Left ventricle myocardium inferior (tissue), 1 donor: ENCODE measurements at regions not wholly inside any gene's neighbourhood (a gene's known extent, or its start where the extent isn't known, plus 50 kb on each side); places are given as distances from the start of the nearest gene placed in this dataset.

ENCODE experiments used
- DNase-seq: peaks from one replicate; pipeline ENCODE4 v3.0.0-alpha.2; 2020
- H3K27ac ChIP-seq: fragments of 200-600 bp; replicated peaks from 2 replicates; pipeline ENCODE4 v1.8.0; 2021
- H3K27me3 ChIP-seq: fragments of 200-600 bp; 2 replicates; pipeline ENCODE4 v1.8.0; 2021; ENCODE audit warnings: low read depth
- H3K36me3 ChIP-seq: fragments of 200-600 bp; 2 replicates; pipeline ENCODE4 v1.8.0; 2021
- H3K4me1 ChIP-seq: fragments of 200-600 bp; 2 replicates; pipeline ENCODE4 v1.8.0; 2021
- H3K4me3 ChIP-seq: fragments of 200-600 bp; 2 replicates; pipeline ENCODE4 v1.8.0; 2021; ENCODE audit warnings: mild to moderate bottlenecking, moderate library complexity
- H3K9me3 ChIP-seq: fragments of 200-600 bp; replicated peaks from 2 replicates; pipeline ENCODE4 v1.8.0; 2021
- intact Hi-C: fragments of 100-400 bp; cut with micrococcal nuclease; formaldehyde crosslinking; loops from one replicate; pipeline ENCODE4 v1.11.0; 2022
- TF ChIP-seq, protein P1 (sequence below): fragments of 200-600 bp; IDR thresholded peaks from 2 replicates; pipeline ENCODE4 v1.8.0; 2021; ENCODE audit warnings: antibody characterized with exemption, mild to moderate bottlenecking, borderline replicate concordance
- donor health status: DM: no; HTN: yes; CAD: no; lungs with severe emphysema.

DNA sequence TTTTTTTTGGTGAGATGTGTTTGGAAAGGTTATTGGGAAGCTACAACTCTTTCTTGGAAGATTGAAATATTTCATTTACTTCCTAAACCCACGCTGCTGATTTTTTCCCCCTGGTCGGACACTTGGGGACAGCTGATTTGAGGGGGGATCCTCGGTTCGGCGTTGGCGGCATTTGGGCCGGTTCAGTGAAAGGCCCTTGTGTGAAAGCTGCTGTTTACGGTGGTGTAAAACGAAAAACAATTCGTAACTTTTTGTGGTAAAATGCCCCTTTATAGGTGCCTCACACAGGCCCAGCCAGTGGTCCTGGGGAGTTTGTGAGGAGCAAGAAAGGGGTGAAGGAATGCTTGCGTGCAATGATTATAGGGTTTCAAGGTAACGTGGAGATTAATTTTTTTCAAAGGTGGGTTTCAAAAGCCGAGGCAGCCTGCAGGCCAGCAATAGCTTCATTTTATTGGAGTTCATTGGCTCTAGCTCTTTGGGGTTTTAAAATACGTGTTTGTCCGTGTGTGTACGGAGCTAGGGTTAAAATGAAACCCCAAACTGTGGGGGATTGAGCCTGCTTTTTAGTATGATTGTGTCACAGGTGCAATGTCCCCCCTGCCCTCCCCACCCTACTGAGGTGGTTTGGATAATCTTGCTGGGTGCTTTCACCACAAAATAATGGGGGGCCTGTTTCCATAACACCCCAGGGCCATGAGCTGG, 77.2 kb upstream of the PPARA start:
- peak; percentile 8 for DNase-seq
- peak overlapping the region; percentile 96 for H3K4me3 ChIP-seq
- intact Hi-C loops = no loop called here
- TF ChIP-seq, protein P1, sequence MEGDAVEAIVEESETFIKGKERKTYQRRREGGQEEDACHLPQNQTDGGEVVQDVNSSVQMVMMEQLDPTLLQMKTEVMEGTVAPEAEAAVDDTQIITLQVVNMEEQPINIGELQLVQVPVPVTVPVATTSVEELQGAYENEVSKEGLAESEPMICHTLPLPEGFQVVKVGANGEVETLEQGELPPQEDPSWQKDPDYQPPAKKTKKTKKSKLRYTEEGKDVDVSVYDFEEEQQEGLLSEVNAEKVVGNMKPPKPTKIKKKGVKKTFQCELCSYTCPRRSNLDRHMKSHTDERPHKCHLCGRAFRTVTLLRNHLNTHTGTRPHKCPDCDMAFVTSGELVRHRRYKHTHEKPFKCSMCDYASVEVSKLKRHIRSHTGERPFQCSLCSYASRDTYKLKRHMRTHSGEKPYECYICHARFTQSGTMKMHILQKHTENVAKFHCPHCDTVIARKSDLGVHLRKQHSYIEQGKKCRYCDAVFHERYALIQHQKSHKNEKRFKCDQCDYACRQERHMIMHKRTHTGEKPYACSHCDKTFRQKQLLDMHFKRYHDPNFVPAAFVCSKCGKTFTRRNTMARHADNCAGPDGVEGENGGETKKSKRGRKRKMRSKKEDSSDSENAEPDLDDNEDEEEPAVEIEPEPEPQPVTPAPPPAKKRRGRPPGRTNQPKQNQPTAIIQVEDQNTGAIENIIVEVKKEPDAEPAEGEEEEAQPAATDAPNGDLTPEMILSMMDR = no peak
- peaks cover 15% of the 10 kb centered on the region for H3K36me3 ChIP-seq
- peaks cover 86% of the 10 kb centered on the region for H3K4me1 ChIP-seq
- no peaks in the 10 kb centered on the region for H3K27me3 ChIP-seq
- H3K9me3 ChIP-seq = no peaks in the 10 kb centered on the region
- peak overlapping the region; percentile 100 for H3K27ac ChIP-seq

DNA sequence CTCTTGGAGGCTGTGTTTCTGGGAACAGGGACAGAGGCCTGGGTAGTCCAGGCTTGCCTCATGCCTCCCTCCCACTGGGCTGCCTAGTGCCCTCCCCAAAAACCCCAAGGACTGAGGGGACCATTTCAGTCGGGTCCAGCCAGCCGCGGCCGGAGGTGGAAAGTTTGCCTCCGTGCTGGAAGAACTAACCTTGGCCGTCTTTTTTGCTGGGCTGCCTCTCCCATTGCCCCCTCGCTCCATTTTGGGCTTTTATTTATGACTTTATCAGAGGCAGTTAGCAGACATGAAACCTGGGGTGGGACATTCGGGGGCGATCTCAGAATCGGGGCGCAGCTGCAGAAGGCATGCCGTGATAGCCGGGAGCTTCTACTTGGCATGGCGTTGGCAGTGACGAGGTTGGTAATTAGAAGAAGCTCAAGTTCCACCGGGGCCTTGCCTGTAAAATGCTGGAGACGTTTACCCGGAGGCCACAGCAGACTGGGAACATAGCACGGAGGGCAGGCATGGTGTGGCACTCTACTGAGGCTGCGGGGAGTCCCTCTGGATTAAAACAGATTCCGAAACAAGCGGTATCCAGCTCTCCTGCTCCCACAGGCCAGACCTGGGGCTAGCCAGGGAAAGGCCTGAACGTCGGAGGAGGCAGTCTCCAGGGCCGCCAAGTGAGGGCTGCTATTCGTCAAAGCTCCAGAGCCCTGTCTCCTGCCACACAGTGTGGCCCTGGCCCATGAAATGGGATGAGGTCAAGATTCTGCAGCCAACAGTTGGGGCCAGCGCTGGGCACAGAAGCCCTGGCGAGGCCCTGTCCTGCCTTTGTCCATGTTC, 76.4 kb upstream of the PPARA start:
- Histone ChIP-seq H3K4me1 (peaks cover 86% of the 10 kb centered on the region), H3K27me3 (no peaks in the 10 kb centered on the region), H3K9me3 (no peaks in the 10 kb centered on the region), H3K4me3 (peak overlapping the region; percentile 96), H3K36me3 (peaks cover 15% of the 10 kb centered on the region), H3K27ac (peak overlapping the region; percentile 100)
- intact Hi-C loops = no loop called here
- peak; percentile 44 for DNase-seq
- TF ChIP-seq, protein P1 = no peak

DNA sequence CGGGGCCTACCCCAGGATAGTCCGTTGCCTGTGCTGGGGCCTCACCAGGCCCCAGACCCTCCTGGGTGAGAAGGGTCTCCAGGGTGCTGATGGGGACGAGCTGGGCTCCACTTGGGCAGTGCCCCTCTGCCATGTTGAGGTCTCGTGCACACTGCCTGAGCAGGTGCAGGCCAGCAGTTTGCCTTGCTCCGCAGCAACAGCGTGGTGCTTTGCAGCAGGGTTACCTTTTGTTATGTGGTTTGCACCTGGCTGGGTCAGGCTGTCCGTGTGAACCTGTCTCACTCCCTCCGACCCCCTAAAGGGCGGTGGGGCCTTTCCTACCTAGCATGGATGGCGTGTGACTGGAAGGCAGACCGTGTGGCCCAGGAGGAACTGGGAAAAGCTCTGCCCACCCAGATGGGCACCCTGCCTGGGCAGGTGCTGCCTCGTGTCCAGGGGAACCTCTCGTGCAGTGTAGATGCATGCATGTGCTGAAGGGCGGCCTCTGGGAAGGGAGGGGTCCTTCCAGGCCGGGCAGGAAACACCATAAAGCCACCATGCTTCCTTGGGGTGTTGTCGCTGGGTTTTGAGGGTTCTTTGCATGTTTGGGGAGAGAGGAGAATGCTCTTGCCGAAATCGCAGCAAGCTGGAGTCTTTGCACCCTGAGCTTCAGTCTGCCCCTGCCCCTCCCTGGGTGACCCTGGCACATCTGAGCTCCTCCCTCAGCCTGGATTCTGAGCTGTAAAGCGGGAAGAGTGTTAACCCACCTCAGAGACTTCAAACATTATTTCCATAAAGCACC, 75.4 kb upstream of the PPARA start:
- intact Hi-C loops = no loop called here
- Histone ChIP-seq H3K4me3 (peak overlapping the region; percentile 96), H3K27ac (peak overlapping the region; percentile 100), H3K27me3 (no peaks in the 10 kb centered on the region), H3K9me3 (no peaks in the 10 kb centered on the region), H3K36me3 (peaks cover 15% of the 10 kb centered on the region), H3K4me1 (peaks cover 87% of the 10 kb centered on the region)
- DNase-seq = peak; percentile 20
- TF ChIP-seq, protein P1 = no peak

DNA sequence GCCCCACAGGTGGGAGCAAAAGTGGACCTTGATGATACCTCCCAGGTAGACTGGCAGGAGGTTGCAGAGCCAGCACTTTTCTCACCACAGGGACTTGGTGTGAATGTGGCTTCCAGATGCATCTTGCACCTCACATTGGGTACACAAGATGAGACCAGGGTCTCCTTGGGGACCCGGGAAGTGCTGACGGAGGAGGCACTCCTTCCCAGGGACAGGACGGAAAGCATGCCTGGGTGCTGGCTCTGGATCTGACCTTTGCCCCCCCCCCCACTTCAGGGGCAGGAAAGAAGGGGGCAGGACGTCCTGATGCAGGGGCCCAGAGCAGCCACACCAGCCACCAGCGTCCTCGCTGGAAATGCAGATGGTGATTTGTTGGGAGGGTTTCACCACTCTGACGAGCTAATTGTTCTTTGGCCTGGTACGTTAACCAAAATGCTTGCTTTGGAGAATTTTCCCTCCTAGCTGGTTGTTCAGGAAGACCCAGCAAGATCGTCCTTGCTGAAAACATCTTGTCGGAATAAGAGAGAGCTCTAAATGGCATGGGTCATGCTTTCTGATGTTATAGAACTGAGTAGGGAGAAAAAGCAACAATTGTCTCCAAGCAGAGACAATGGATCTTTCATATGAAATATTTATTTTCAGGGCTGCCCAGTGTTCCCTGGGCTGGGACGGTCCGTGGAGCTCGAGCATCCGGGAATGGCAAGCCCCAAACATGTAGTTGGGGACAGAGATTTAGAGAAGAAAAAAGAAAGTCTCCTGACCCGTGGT, 74.4 kb upstream of the PPARA start:
- TF ChIP-seq, protein P1 = no peak
- Histone ChIP-seq H3K9me3 (no peaks in the 10 kb centered on the region), H3K4me3 (peak overlapping the region; percentile 96), H3K27ac (peak overlapping the region; percentile 100), H3K36me3 (peaks cover 15% of the 10 kb centered on the region), H3K27me3 (no peaks in the 10 kb centered on the region), H3K4me1 (peaks cover 90% of the 10 kb centered on the region)
- intact Hi-C loops = no loop called here
- peak; percentile 13 for DNase-seq
